ENCODE measurements at regions not wholly inside any gene's neighbourhood (a gene's known extent, or its start where the extent isn't known, plus 50 kb on each side); places are given as distances from the start of the nearest gene placed in this dataset.

GRCh38 chr7:46024263-46024916 lies 103.3 kb upstream of the IGFBP3 start:
- DNase-seq: no peak

GRCh38 chr7:46022397-46022796 lies 101.3 kb upstream of the IGFBP3 start:
- DNase-seq: no peak

- DNase-seq: no peak
Measured at GRCh38 chr7:46015107-46015868, 94.2 kb upstream of the IGFBP3 start.

- DNase-seq: no peak
Measured at GRCh38 chr7:46011501-46011900, 90.4 kb upstream of the IGFBP3 start.

- no peak for DNase-seq
Measured at GRCh38 chr7:46011059-46011458, 90.0 kb upstream of the IGFBP3 start.

- no peak for DNase-seq
Measured at GRCh38 chr7:46009211-46009610, 88.1 kb upstream of the IGFBP3 start.

GRCh38 chr7:46007990-46008643 lies 87.0 kb upstream of the IGFBP3 start:
- DNase-seq: no peak

GRCh38 chr7:46007194-46007593 lies 86.1 kb upstream of the IGFBP3 start:
- no peak for DNase-seq

- no peak for DNase-seq
Measured at GRCh38 chr7:46006723-46007122, 85.7 kb upstream of the IGFBP3 start.

GRCh38 chr7:46006212-46006611 lies 85.1 kb upstream of the IGFBP3 start:
- no peak for DNase-seq

- no peak for DNase-seq
Measured at GRCh38 chr7:46004965-46005364, 83.9 kb upstream of the IGFBP3 start.

GRCh38 chr7:46003896-46004875 lies 83.1 kb upstream of the IGFBP3 start:
- DNase-seq: no peak

GRCh38 chr7:46003161-46003560 lies 82.1 kb upstream of the IGFBP3 start:
- DNase-seq: no peak

GRCh38 chr7:46000513-46000912 lies 79.4 kb upstream of the IGFBP3 start:
- no peak for DNase-seq

GRCh38 chr7:45999541-45999940 lies 78.5 kb upstream of the IGFBP3 start:
- DNase-seq: no peak

- no peak for DNase-seq
Measured at GRCh38 chr7:45998506-45998905, 77.4 kb upstream of the IGFBP3 start.

- DNase-seq: no peak
Measured at GRCh38 chr7:45993621-45994020, 72.5 kb upstream of the IGFBP3 start.

GRCh38 chr7:45992826-45993225 lies 71.8 kb upstream of the IGFBP3 start:
- DNase-seq: no peak

- DNase-seq: no peak
Measured at GRCh38 chr7:45990276-45990675, 69.2 kb upstream of the IGFBP3 start.

- DNase-seq: no peak
Measured at GRCh38 chr7:45988405-45989057, 67.5 kb upstream of the IGFBP3 start.

GRCh38 chr7:45987521-45988290 lies 66.6 kb upstream of the IGFBP3 start:
- no peak for DNase-seq
